ENCODE measurements at regions not wholly inside any gene's neighbourhood (a gene's known extent, or its start where the extent isn't known, plus 50 kb on each side); places are given as distances from the start of the nearest gene placed in this dataset.

DNA sequence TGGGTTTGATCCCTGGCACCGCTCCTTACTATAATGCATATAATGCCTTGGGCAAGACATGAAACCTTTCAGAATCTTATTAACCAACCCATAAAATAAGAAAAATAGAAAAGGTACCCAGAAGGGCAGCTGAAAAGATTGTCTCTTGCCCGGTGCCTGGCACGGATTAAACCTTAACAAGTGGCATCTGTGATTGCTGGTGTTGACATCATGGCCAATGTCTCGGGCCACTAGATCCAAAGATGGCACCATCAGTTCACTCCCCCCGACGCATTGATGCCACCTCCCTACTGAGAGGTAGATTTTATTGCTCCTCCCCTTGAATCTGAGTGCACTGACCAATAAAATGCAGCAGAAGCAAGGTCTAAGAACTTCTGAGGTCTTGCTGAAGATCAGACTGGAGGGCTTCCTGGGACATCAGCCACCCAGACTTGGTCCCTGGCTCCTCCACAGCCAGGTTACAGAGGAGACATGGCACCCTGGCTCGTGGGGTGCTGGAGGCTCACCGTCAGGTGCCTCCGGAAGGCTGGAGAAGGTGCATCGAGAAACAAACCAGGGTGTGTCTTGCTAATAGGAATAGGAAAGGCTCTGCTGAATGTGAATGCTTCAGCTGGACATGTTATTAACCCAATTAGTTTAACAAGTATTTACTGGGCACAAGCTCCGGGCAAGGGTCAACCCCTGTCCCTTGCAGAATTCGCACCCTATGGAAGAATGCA, 80.0 kb upstream of the COL5A1 start:
- H3K27ac ChIP-seq: no peak overlapping the region
- no peak overlapping the region for H3K4me3 ChIP-seq
- H3K4me1 ChIP-seq (replicated peaks): no peaks in the 10 kb centered on the region
- 77% methylated on average over 12 of the region's 12 CpGs for WGBS
- H3K27me3 ChIP-seq (replicated peaks; ENCODE audit: insufficient read depth): no peaks in the 10 kb centered on the region
- H3K9me3 ChIP-seq: no peaks in the 10 kb centered on the region
- DNase-seq (ENCODE audit: low spot score): no peak
- intact Hi-C loops (cut with DNase I): no loop called here
- no peaks in the 10 kb centered on the region for H3K36me3 ChIP-seq
- TF ChIP-seq POLR2A (IDR thresholded peaks at IDR 0.05): no peak
- TF ChIP-seq, protein P1, sequence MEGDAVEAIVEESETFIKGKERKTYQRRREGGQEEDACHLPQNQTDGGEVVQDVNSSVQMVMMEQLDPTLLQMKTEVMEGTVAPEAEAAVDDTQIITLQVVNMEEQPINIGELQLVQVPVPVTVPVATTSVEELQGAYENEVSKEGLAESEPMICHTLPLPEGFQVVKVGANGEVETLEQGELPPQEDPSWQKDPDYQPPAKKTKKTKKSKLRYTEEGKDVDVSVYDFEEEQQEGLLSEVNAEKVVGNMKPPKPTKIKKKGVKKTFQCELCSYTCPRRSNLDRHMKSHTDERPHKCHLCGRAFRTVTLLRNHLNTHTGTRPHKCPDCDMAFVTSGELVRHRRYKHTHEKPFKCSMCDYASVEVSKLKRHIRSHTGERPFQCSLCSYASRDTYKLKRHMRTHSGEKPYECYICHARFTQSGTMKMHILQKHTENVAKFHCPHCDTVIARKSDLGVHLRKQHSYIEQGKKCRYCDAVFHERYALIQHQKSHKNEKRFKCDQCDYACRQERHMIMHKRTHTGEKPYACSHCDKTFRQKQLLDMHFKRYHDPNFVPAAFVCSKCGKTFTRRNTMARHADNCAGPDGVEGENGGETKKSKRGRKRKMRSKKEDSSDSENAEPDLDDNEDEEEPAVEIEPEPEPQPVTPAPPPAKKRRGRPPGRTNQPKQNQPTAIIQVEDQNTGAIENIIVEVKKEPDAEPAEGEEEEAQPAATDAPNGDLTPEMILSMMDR (IDR thresholded peaks at IDR 0.05): no peak
- TF ChIP-seq POLR2AphosphoS5 (IDR thresholded peaks at IDR 0.05): no peak

DNA sequence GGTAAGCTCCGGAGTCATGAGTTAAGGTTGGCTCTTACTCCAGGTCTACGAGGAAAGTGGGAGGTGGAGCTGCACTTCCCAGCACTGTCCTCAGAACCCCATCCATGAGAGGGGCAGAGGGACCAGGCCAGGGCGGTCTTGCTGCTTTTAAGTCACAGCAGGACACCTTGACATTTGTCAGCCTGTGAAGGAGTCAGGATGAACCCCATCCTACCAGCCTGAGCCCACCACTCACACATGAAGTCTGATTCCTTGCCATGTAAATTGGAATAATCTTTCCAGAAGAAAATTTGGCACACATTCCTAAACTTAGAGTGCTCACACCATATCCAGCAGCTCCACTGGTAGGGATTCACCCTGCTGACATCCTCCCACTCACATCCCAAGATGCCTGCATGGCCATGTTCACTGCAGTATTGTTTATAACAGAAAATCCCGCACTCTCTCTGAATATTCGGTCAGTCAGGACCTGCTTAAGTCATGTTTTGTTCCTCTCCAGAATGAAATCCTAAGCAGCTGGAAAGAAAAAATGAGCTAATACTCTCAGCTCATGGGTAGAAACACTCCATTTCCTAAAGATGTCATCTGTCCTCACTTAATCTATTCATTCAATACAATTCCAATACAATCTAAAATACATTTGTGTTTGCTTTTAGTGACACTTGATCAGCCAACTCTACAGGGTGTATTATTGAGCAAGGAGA, 79.3 kb upstream of the COL5A1 start:
- TF ChIP-seq, protein P1 (IDR thresholded peaks at IDR 0.05): no peak
- TF ChIP-seq POLR2AphosphoS5 (IDR thresholded peaks at IDR 0.05) (no peak), POLR2A (IDR thresholded peaks at IDR 0.05) (no peak)
- intact Hi-C loops (cut with DNase I): no loop called here
- no peak overlapping the region for H3K27ac ChIP-seq
- no peaks in the 10 kb centered on the region for H3K36me3 ChIP-seq
- no peaks in the 10 kb centered on the region for H3K27me3 ChIP-seq (replicated peaks; ENCODE audit: insufficient read depth)
- H3K4me3 ChIP-seq: no peak overlapping the region
- no peaks in the 10 kb centered on the region for H3K4me1 ChIP-seq (replicated peaks)
- DNase-seq (ENCODE audit: low spot score): no peak
- 82% methylated on average over 5 of the region's 5 CpGs for WGBS
- no peaks in the 10 kb centered on the region for H3K9me3 ChIP-seq

DNA sequence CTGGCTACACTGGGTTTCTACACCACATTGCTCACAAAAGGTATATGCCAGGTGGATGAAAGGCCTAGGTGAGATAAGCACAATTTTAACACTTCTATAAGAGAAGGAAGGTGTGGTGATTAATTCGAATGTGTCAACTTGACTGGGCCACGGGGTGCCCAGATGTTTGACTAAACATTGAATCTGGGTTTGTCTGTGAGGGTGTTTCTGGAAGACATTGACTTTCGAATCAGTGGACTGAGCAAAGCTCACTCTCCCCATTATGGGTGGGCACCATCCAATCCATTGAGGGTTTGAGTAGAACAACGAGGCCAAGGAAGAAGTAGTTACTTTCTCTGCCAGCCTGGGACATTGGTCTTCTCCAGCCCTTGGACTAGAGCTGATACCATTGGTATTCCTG, 78.2 kb upstream of the COL5A1 start:
- TF ChIP-seq POLR2AphosphoS5 (IDR thresholded peaks at IDR 0.05) (no peak), POLR2A (IDR thresholded peaks at IDR 0.05) (no peak)
- TF ChIP-seq, protein P1 (IDR thresholded peaks at IDR 0.05): no peak
- Histone ChIP-seq H3K36me3 (no peaks in the 10 kb centered on the region), H3K9me3 (no peaks in the 10 kb centered on the region), H3K27me3 (replicated peaks; ENCODE audit: insufficient read depth) (no peaks in the 10 kb centered on the region), H3K4me1 (replicated peaks) (no peaks in the 10 kb centered on the region), H3K27ac (no peak overlapping the region), H3K4me3 (no peak overlapping the region)
- no peak for DNase-seq (ENCODE audit: low spot score)
- 88% methylated on average over 4 of the region's 4 CpGs for WGBS
- intact Hi-C loops (cut with DNase I): no loop called here

DNA sequence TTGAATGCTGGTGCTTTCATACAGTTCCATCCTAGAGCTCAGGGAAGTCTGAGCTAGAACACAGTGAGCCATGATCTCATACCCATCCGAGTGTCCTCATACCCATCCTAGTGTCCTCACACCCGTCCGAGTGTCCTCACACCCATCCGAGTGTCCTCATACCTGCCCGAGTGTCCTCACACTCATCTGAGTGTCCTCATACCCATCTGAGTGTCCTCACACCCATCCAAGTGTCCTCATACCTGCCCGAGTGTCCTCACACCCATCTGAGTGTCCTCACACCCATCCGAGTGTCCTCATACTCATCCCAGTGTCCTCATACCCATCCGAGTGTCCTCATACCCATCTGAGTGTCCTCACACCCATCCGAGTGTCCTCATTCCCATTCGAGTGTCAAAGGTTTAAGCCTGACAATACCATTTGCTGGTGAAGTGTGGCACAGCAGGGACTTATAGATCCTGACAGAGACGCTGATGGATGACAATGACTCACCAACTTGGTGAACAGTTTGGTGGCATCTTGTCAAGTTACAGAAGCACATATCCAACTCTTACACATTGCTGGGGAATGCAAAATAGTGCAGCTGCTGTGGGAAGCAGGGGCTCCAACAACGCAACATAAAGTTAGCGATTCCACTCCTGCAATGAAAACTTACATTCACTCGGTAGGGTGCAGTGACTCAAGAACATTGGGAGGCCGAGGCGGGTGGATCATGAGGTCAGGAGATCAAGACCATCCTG, 77.0 kb upstream of the COL5A1 start:
- 89% methylated on average over 16 of the region's 16 CpGs for WGBS
- DNase-seq (ENCODE audit: low spot score): no peak
- no peaks in the 10 kb centered on the region for H3K4me1 ChIP-seq (replicated peaks)

More for the DNA sequence above, 77.0 kb upstream of the COL5A1 start:
- intact Hi-C loops (cut with DNase I): no loop called here
- Histone ChIP-seq H3K4me3 (no peak overlapping the region), H3K36me3 (no peaks in the 10 kb centered on the region), H3K27ac (no peak overlapping the region), H3K9me3 (no peaks in the 10 kb centered on the region), H3K27me3 (replicated peaks; ENCODE audit: insufficient read depth) (no peaks in the 10 kb centered on the region)
- no peak for TF ChIP-seq POLR2A (IDR thresholded peaks at IDR 0.05)
- TF ChIP-seq, protein P1 (IDR thresholded peaks at IDR 0.05): no peak
- TF ChIP-seq POLR2AphosphoS5 (IDR thresholded peaks at IDR 0.05): no peak

Data from prostate gland (tissue), 2 donors.